GM12878 (cell line): ENCODE measurements at regions not wholly inside any gene's neighbourhood (a gene's known extent, or its start where the extent isn't known, plus 50 kb on each side); places are given as distances from the start of the nearest gene placed in this dataset.

ENCODE experiments used
- CTCF ChIP-seq, 3 experiments: IDR thresholded peaks in 2 of 3; conservative IDR thresholded peaks in 1 of 3; 2 replicates each; pipeline ENCODE4 v1.5.1; 2011; ENCODE audit warnings: low read depth in 3 of 3, low read length in 3 of 3, mild to moderate bottlenecking in 3 of 3, control low read depth in 2 of 3, moderate library complexity in 2 of 3, inconsistent platforms in 1 of 3, mixed read lengths in 1 of 3; ENCODE audit not compliant: control insufficient read depth in 2 of 3, insufficient read depth in 1 of 3; ENCODE audit errors: extremely low read depth in 1 of 3
- NR2C2 ChIP-seq: IDR thresholded peaks from 2 replicates; pipeline ENCODE4 v1.6.1; 2011; ENCODE audit warnings: borderline replicate concordance, low read depth; ENCODE audit not compliant: control insufficient read depth, insufficient read length
- TCF12 ChIP-seq: IDR thresholded peaks from 2 replicates; pipeline ENCODE4 v1.6.1; 2011; ENCODE audit warnings: low read depth, mild to moderate bottlenecking, low read length
- TF ChIP-seq, protein P1 (sequence below): IDR thresholded peaks from 2 replicates; pipeline ENCODE4 v1.6.1; 2012; ENCODE audit warnings: mild to moderate bottlenecking, low read depth, low read length

GRCh38 chr1:2962541-2962940, 58.7 kb upstream of the ACTRT2 start:
- TF ChIP-seq NR2C2 (no peak), TCF12 (no peak), CTCF (IDR thresholded peaks at IDR 0.05 in 2 of 3, conservative IDR thresholded peaks at IDR 0.05 in 1 of 3; ENCODE audit: control insufficient read depth in 2 of 3, extremely low read depth in 1 of 3, insufficient read depth in 1 of 3, low read depth in 3 of 3, low read length in 3 of 3) (no peak)
- TF ChIP-seq, protein P1, sequence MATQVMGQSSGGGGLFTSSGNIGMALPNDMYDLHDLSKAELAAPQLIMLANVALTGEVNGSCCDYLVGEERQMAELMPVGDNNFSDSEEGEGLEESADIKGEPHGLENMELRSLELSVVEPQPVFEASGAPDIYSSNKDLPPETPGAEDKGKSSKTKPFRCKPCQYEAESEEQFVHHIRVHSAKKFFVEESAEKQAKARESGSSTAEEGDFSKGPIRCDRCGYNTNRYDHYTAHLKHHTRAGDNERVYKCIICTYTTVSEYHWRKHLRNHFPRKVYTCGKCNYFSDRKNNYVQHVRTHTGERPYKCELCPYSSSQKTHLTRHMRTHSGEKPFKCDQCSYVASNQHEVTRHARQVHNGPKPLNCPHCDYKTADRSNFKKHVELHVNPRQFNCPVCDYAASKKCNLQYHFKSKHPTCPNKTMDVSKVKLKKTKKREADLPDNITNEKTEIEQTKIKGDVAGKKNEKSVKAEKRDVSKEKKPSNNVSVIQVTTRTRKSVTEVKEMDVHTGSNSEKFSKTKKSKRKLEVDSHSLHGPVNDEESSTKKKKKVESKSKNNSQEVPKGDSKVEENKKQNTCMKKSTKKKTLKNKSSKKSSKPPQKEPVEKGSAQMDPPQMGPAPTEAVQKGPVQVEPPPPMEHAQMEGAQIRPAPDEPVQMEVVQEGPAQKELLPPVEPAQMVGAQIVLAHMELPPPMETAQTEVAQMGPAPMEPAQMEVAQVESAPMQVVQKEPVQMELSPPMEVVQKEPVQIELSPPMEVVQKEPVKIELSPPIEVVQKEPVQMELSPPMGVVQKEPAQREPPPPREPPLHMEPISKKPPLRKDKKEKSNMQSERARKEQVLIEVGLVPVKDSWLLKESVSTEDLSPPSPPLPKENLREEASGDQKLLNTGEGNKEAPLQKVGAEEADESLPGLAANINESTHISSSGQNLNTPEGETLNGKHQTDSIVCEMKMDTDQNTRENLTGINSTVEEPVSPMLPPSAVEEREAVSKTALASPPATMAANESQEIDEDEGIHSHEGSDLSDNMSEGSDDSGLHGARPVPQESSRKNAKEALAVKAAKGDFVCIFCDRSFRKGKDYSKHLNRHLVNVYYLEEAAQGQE, result no peak
